IMR-90 (cell line): ENCODE measurements at regions not wholly inside any gene's neighbourhood (a gene's known extent, or its start where the extent isn't known, plus 50 kb on each side); places are given as distances from the start of the nearest gene placed in this dataset.

Experiments used
- CTCF ChIP-seq: conservative IDR thresholded peaks from 2 replicates; pipeline ENCODE4 v1.5.1; 2012; ENCODE audit warnings: mild to moderate bottlenecking, low read depth, low read length, improper control_type of control experiment
- RCOR1 ChIP-seq: IDR thresholded peaks from 2 replicates; pipeline ENCODE4 v1.6.1; 2012; ENCODE audit warnings: mild to moderate bottlenecking, low read length, improper control_type of control experiment; ENCODE audit not compliant: insufficient replicate concordance

DNA sequence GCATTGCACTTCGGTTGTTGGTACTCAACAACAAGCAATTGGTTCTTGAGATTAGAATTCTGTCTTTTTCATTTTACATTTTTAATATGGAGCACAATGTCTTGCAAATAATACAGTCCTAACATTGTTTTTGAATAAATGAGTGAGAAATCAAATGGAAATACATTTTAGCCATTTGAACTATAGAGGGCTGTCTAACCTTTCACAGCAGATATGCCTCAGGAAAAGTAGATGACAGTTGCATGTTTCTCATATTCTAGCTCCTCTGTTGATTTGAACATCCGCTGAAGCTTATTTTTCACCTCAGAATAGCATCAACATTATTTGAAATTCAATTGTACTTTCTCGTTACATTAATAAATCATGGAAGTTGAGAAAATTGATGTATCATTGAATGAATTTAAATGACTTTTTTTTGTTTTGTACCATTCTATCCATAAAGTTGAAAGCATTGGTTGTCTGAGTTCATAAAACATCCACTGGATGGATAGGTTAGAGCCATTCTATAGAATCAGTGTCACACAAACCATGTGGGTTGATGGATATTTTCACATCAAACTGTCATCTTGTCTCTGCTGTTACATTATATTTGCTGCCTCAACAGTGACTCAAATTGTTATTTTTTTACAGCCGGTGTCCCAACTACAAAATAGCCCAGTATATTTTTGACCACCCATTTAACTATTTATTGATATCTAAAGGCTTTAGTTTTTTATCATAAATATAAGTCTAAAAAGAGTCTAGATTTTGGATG, 928.3 kb downstream of the NSUN3 start:
- no peak for TF ChIP-seq RCOR1
- no peak for TF ChIP-seq CTCF
